Smooth muscle cell (in vitro differentiated cells): ENCODE measurements at regions not wholly inside any gene's neighbourhood (a gene's known extent, or its start where the extent isn't known, plus 50 kb on each side); places are given as distances from the start of the nearest gene placed in this dataset.

Source experiments
- DNase-seq: peaks from one replicate; lab custom pipeline; 2025; ENCODE audit not compliant: unreplicated experiment; lab: John Stamatoyannopoulos, UW
- H2AFZ ChIP-seq: fragments of 200-600 bp; sonication (generic); 2 replicates; pipeline ENCODE4 v1.6.0; 2016; ENCODE audit warnings: antibody characterized with exemption, low read depth, mild to moderate bottlenecking
- H3F3A ChIP-seq: fragments of 200-600 bp; sonication (generic); 2 replicates; pipeline ENCODE4 v1.6.0; 2017; ENCODE audit warnings: antibody characterized with exemption, low read depth
- H3K27ac ChIP-seq: fragments of 200-600 bp; sonication (generic); 2 replicates; pipeline ENCODE4 v1.5.1; 2016; ENCODE audit warnings: low read depth, mild to moderate bottlenecking
- H3K27me3 ChIP-seq: fragments of 200-600 bp; sonication (generic); 2 replicates; pipeline ENCODE4 v1.6.1; 2016; ENCODE audit warnings: low read depth, mild to moderate bottlenecking
- H3K36me3 ChIP-seq: fragments of 200-600 bp; sonication (generic); 2 replicates; pipeline ENCODE4 v1.5.1; 2016; ENCODE audit warnings: low read depth
- H3K4me1 ChIP-seq: fragments of 200-600 bp; sonication (generic); 2 replicates; pipeline ENCODE4 v1.5.1; 2016; ENCODE audit warnings: low read depth
- H3K4me2 ChIP-seq: fragments of 200-600 bp; sonication (generic); 2 replicates; pipeline ENCODE4 v1.6.0; 2016; ENCODE audit warnings: mild to moderate bottlenecking
- H3K4me3 ChIP-seq: fragments of 200-600 bp; sonication (generic); 2 replicates; pipeline ENCODE4 v1.5.1; 2016; ENCODE audit warnings: mild to moderate bottlenecking
- H3K79me2 ChIP-seq: fragments of 200-600 bp; sonication (generic); 2 replicates; pipeline ENCODE4 v1.6.0; 2016; ENCODE audit warnings: low read depth, mild to moderate bottlenecking
- H3K9ac ChIP-seq: fragments of 200-600 bp; sonication (generic); 2 replicates; pipeline ENCODE4 v1.6.0; 2016; ENCODE audit warnings: low read depth
- H3K9me3 ChIP-seq: fragments of 200-600 bp; sonication (generic); replicated peaks from 2 replicates; pipeline ENCODE4 v1.5.1; 2016; ENCODE audit warnings: low read depth
- H4K20me1 ChIP-seq: fragments of 200-600 bp; sonication (generic); 2 replicates; pipeline ENCODE4 v1.6.0; 2016; ENCODE audit warnings: low read depth
- WGBS: methylation state at CpG from one replicate; pipeline ENCODE4 v1.1.7; 2016; ENCODE audit warnings: low lambda C conversion rate; 5-methylcytosine and 5-hydroxymethylcytosine counted together
- TF ChIP-seq, protein P1 (sequence below): fragments of 200-600 bp; sonication (generic); IDR thresholded peaks from 2 replicates; pipeline ENCODE4 v1.5.1; 2017; ENCODE audit warnings: borderline replicate concordance, mild to moderate bottlenecking, antibody characterized with exemption; ENCODE audit not compliant: insufficient read depth, poor library complexity, severe bottlenecking

DNA sequence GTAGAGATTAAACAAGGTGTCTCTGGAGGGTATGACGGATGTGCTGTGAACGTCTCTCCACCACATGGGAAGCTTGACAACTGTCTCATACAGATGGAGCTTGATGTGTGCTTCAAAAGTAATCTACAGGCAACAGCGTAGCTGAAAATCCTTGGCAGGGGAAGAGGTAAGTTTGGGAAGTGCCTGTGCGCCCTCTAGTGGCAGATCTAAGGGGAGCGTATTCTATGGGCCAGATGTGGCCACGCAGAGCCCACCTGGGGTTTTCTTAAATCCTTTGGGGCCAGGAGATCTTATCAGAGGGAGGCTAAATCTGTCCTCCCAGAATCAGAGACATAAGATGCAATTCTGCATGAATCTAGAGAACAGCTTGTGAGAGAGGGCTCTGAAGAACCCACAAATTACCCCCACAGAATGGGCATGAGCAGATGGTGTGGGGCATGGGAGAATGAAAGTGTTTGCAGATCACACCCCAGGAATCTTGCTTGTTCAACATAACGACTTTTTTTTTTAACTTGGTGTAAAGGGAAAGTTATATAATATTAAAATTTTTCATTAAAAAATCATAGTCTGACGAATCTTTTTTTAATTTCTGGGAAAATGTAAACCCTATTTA, 91.2 kb upstream of the MPP7 start:
- peak; percentile 2 for DNase-seq
- 13% methylated on average over 8 of the region's 8 CpGs for WGBS
- no peak overlapping the region for H3K9ac ChIP-seq
- no peaks in the 10 kb centered on the region for H3F3A ChIP-seq
- no peak overlapping the region for H3K4me3 ChIP-seq
- no peaks in the 10 kb centered on the region for H3K79me2 ChIP-seq
- no peaks in the 10 kb centered on the region for H3K9me3 ChIP-seq
- no peak overlapping the region for H3K4me2 ChIP-seq
- H3K27me3 ChIP-seq = peaks cover 3% of the 10 kb centered on the region
- TF ChIP-seq, protein P1, sequence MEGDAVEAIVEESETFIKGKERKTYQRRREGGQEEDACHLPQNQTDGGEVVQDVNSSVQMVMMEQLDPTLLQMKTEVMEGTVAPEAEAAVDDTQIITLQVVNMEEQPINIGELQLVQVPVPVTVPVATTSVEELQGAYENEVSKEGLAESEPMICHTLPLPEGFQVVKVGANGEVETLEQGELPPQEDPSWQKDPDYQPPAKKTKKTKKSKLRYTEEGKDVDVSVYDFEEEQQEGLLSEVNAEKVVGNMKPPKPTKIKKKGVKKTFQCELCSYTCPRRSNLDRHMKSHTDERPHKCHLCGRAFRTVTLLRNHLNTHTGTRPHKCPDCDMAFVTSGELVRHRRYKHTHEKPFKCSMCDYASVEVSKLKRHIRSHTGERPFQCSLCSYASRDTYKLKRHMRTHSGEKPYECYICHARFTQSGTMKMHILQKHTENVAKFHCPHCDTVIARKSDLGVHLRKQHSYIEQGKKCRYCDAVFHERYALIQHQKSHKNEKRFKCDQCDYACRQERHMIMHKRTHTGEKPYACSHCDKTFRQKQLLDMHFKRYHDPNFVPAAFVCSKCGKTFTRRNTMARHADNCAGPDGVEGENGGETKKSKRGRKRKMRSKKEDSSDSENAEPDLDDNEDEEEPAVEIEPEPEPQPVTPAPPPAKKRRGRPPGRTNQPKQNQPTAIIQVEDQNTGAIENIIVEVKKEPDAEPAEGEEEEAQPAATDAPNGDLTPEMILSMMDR = peak; percentile 91
- no peaks in the 10 kb centered on the region for H4K20me1 ChIP-seq
- no peak overlapping the region for H2AFZ ChIP-seq
- no peaks in the 10 kb centered on the region for H3K4me1 ChIP-seq
- no peak overlapping the region for H3K27ac ChIP-seq
- H3K36me3 ChIP-seq = no peaks in the 10 kb centered on the region

DNA sequence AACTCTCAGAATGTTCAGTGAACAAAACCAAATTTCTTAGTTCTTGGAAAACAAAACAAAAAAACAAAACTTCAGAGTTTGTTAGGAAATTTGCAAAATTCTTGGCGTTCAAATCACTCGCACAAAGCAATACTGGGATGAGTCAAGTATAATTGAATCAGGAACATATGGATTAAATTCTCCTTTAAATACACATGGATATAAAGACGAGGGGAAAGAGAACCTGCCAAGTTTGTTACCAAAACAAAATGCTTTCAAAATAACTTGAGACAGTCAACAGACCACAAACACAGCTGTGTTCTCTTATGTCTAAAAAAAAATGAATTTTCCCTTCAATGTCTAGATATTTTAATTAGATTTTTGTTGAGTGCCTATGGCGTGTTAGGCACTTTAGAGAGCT, 93.5 kb upstream of the MPP7 start:
- Histone ChIP-seq H4K20me1 (no peaks in the 10 kb centered on the region), H3K4me3 (no peak overlapping the region), H3K9ac (no peak overlapping the region), H3K9me3 (no peaks in the 10 kb centered on the region), H3K36me3 (no peaks in the 10 kb centered on the region), H3K4me2 (no peak overlapping the region), H2AFZ (no peak overlapping the region), H3K4me1 (no peaks in the 10 kb centered on the region), H3K79me2 (no peaks in the 10 kb centered on the region), H3K27ac (no peak overlapping the region), H3K27me3 (peaks cover 3% of the 10 kb centered on the region), H3F3A (no peaks in the 10 kb centered on the region)
- TF ChIP-seq, protein P1 = no peak
- 89% methylated on average over 4 of the region's 4 CpGs for WGBS
- no peak for DNase-seq

- no peaks in the 10 kb centered on the region for H3K9me3 ChIP-seq
- H3K27ac ChIP-seq = no peak overlapping the region
- H3K27me3 ChIP-seq = peaks cover 3% of the 10 kb centered on the region
- no peaks in the 10 kb centered on the region for H3K36me3 ChIP-seq
- 95% methylated on average over 6 of the region's 6 CpGs for WGBS
- H4K20me1 ChIP-seq = no peaks in the 10 kb centered on the region
- H3F3A ChIP-seq = no peaks in the 10 kb centered on the region
- no peak overlapping the region for H3K4me2 ChIP-seq
- no peak overlapping the region for H3K4me3 ChIP-seq
- TF ChIP-seq, protein P1 = no peak
- no peaks in the 10 kb centered on the region for H3K4me1 ChIP-seq
- no peak for DNase-seq
- no peak overlapping the region for H3K9ac ChIP-seq
- H3K79me2 ChIP-seq = no peaks in the 10 kb centered on the region
- no peak overlapping the region for H2AFZ ChIP-seq
Observed at GRCh38 chr10:28397229-28397628, 94.4 kb upstream of the MPP7 start.

- Histone ChIP-seq H3K9ac (no peak overlapping the region), H3K27me3 (peaks cover 3% of the 10 kb centered on the region), H3K4me3 (no peak overlapping the region), H3F3A (no peaks in the 10 kb centered on the region), H3K9me3 (no peaks in the 10 kb centered on the region), H4K20me1 (no peaks in the 10 kb centered on the region), H3K79me2 (no peaks in the 10 kb centered on the region), H3K27ac (no peak overlapping the region), H3K4me1 (no peaks in the 10 kb centered on the region), H3K36me3 (no peaks in the 10 kb centered on the region), H3K4me2 (no peak overlapping the region), H2AFZ (no peak overlapping the region)
- 94% methylated on average over 9 of the region's 9 CpGs for WGBS
- TF ChIP-seq, protein P1 = no peak
- no peak for DNase-seq
Observed at GRCh38 chr10:28400176-28400575, 97.3 kb upstream of the MPP7 start.
